ENCODE measurements at regions not wholly inside any gene's neighbourhood (a gene's known extent, or its start where the extent isn't known, plus 50 kb on each side); places are given as distances from the start of the nearest gene placed in this dataset.

DNA sequence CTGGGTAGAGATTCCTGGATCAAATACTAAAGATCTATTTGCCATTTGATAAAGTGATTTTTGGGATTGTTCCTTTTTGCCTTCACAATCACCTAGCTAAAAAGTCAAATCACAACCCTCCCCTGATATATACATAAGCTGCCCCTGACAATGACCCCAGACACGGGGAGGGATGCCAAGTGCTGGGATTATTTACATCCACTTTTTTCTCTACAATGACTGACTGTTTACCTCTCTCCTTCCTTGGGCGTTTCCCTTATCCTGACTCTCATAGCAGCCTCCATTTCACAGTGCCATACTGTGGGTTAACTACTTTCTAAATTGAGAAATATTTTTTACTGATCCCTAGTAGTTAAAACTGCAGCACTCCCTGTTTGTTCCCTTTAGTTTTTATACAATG lies 150.8 kb upstream of the TMEM170B start:
- Histone ChIP-seq H3K9me3 (ENCODE audit: low read length) (no peaks in the 10 kb centered on the region; the same call in 1 of the 2 replicates), H3K4me3 (ENCODE audit: low read depth, low read length, poor library complexity, severe bottlenecking) (no peak overlapping the region), H3K27ac (ENCODE audit: low read depth, low read length, poor library complexity, severe bottlenecking) (peak overlapping the region; percentile 25), H3K36me3 (ENCODE audit: insufficient read depth, low read length) (no peaks in the 10 kb centered on the region), H3K27me3 (ENCODE audit: insufficient read depth, low read length) (no peaks in the 10 kb centered on the region), H2AFZ (ENCODE audit: low read length) (no peak overlapping the region), H3K4me1 (ENCODE audit: insufficient read depth, low read length, severe bottlenecking) (peaks cover 22% of the 10 kb centered on the region), H3K9ac (ENCODE audit: low read length) (no peak overlapping the region), H4K20me1 (ENCODE audit: insufficient read depth, low read length) (no peaks in the 10 kb centered on the region), H3K9me2 (ENCODE audit: low read depth, low read length) (no peaks in the 10 kb centered on the region), H3K79me2 (ENCODE audit: insufficient read depth, low read length) (no peaks in the 10 kb centered on the region), H3K4me2 (ENCODE audit: low read length) (no peak overlapping the region), H3F3A (ENCODE audit: insufficient read depth, low read length) (no peaks in the 10 kb centered on the region)
- TF ChIP-seq EZH2 (IDR thresholded peaks at IDR 0.05; ENCODE audit: borderline replicate concordance, low read length), result no peak
- TF ChIP-seq, protein P1, sequence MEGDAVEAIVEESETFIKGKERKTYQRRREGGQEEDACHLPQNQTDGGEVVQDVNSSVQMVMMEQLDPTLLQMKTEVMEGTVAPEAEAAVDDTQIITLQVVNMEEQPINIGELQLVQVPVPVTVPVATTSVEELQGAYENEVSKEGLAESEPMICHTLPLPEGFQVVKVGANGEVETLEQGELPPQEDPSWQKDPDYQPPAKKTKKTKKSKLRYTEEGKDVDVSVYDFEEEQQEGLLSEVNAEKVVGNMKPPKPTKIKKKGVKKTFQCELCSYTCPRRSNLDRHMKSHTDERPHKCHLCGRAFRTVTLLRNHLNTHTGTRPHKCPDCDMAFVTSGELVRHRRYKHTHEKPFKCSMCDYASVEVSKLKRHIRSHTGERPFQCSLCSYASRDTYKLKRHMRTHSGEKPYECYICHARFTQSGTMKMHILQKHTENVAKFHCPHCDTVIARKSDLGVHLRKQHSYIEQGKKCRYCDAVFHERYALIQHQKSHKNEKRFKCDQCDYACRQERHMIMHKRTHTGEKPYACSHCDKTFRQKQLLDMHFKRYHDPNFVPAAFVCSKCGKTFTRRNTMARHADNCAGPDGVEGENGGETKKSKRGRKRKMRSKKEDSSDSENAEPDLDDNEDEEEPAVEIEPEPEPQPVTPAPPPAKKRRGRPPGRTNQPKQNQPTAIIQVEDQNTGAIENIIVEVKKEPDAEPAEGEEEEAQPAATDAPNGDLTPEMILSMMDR (IDR thresholded peaks at IDR 0.05; ENCODE audit: low read length), result no peak

DNA sequence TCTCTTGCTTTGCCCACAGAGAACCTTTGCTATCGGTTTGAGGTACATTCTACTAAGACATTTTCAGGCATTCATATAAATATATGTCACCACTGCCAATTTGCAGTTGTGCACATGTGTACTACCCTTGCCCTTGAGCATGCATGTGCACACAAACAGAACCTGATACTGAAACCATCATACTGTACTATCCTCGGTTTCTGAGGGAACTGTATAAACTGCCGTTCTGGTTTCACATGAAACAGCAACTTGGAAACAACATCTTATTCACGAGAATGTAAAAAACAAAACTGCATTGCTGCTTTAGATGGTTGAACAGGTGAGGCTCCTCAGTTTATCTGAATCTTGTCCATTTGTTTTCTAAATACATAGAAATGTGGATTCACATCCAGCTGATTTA lies 151.2 kb upstream of the TMEM170B start:
- no peaks in the 10 kb centered on the region for H3K27me3 ChIP-seq (ENCODE audit: insufficient read depth, low read length)
- H3K36me3 ChIP-seq (ENCODE audit: insufficient read depth, low read length), result no peaks in the 10 kb centered on the region
- H2AFZ ChIP-seq (ENCODE audit: low read length), result no peak overlapping the region
- H3K9me3 ChIP-seq (ENCODE audit: low read length), result no peaks in the 10 kb centered on the region
- H4K20me1 ChIP-seq (ENCODE audit: insufficient read depth, low read length), result no peaks in the 10 kb centered on the region
- H3K27ac ChIP-seq (ENCODE audit: low read depth, low read length, poor library complexity, severe bottlenecking), result peak overlapping the region; percentile 25
- no peak overlapping the region for H3K9ac ChIP-seq (ENCODE audit: low read length)
- no peak overlapping the region for H3K4me2 ChIP-seq (ENCODE audit: low read length)
- no peaks in the 10 kb centered on the region for H3F3A ChIP-seq (ENCODE audit: insufficient read depth, low read length)
- no peaks in the 10 kb centered on the region for H3K9me2 ChIP-seq (ENCODE audit: low read depth, low read length)
- peaks cover 26% of the 10 kb centered on the region for H3K4me1 ChIP-seq (ENCODE audit: insufficient read depth, low read length, severe bottlenecking)
- H3K79me2 ChIP-seq (ENCODE audit: insufficient read depth, low read length), result peaks cover 2% of the 10 kb centered on the region; the same call in 1 of the 2 replicates
- H3K4me3 ChIP-seq (ENCODE audit: low read depth, low read length, poor library complexity, severe bottlenecking), result no peak overlapping the region
- TF ChIP-seq, protein P1 (IDR thresholded peaks at IDR 0.05; ENCODE audit: low read length), result no peak
- TF ChIP-seq EZH2 (IDR thresholded peaks at IDR 0.05; ENCODE audit: borderline replicate concordance, low read length), result no peak

DNA sequence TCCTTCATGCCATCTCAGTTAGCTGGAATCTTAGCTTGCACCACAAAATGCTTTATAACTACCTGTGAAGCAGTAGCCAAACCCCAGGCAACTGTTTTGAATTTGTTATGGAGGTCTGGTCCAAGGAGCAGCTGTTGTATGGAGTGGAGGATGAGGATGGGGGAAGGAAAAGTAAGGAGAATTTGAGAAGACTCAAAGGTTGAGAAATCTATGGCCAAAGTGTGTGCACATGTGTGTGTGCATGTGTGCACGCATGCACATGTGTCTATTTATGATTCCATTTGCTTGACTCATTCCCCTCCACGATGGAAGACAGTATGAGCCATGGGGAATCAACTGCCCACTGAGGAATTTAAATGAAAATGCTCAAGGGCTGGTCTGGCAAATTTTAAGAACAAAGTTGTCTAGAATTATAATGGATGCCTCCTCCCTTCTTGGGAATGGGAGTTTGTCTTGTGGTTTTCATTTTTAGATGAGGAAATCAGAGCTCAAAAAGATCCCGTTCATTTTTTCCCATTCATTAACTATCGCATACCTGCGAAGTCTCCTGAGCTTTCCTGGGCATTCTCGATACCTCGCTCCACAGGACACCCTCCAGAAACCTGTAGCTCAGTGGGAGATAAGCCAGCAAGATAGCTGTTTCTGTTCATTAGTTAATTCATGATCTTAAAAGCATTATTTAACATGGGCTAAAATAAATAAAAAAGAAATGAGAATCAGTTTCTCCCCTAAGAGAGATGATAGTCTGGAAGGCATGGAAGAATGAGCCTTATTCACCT lies 152.3 kb upstream of the NEDD9 start:
- Histone ChIP-seq H2AFZ (ENCODE audit: low read length) (no peak overlapping the region), H3K4me1 (ENCODE audit: insufficient read depth, low read length, severe bottlenecking) (peaks cover 42% of the 10 kb centered on the region), H3K27ac (ENCODE audit: low read depth, low read length, poor library complexity, severe bottlenecking) (no peak overlapping the region), H3K9me3 (ENCODE audit: low read length) (no peaks in the 10 kb centered on the region), H3K36me3 (ENCODE audit: insufficient read depth, low read length) (peaks cover 5% of the 10 kb centered on the region), H3K9ac (ENCODE audit: low read length) (no peak overlapping the region), H3K79me2 (ENCODE audit: insufficient read depth, low read length) (peaks cover 9% of the 10 kb centered on the region; the same call in 1 of the 2 replicates), H3K4me3 (ENCODE audit: low read depth, low read length, poor library complexity, severe bottlenecking) (no peak overlapping the region), H3K9me2 (ENCODE audit: low read depth, low read length) (no peaks in the 10 kb centered on the region), H3K4me2 (ENCODE audit: low read length) (no peak overlapping the region), H4K20me1 (ENCODE audit: insufficient read depth, low read length) (no peaks in the 10 kb centered on the region), H3K27me3 (ENCODE audit: insufficient read depth, low read length) (no peaks in the 10 kb centered on the region), H3F3A (ENCODE audit: insufficient read depth, low read length) (no peaks in the 10 kb centered on the region)
- no peak for TF ChIP-seq EZH2 (IDR thresholded peaks at IDR 0.05; ENCODE audit: borderline replicate concordance, low read length)
- TF ChIP-seq, protein P1 (IDR thresholded peaks at IDR 0.05; ENCODE audit: low read length), result no peak
